ENCODE measurements at regions not wholly inside any gene's neighbourhood (a gene's known extent, or its start where the extent isn't known, plus 50 kb on each side); places are given as distances from the start of the nearest gene placed in this dataset.
"Not testable (repeated sequence)": the region's sequence is repeated elsewhere in the genome, so short reads cannot be mapped to it uniquely, and the experiment has no call there.

GRCh38 chr15:58297639-58298038 is 134.2 kb upstream of the LIPC start:
- DNase-seq (ENCODE audit: low spot score) = no peak

- no peak for DNase-seq (ENCODE audit: low spot score)
These were observed 132.6 kb upstream of the LIPC start for GRCh38 chr15:58298879-58299850.

- no peak for DNase-seq (ENCODE audit: low spot score)
These were observed 129.0 kb upstream of the LIPC start for GRCh38 chr15:58302832-58303231.

GRCh38 chr15:58303236-58303635 is 128.6 kb upstream of the LIPC start:
- no peak for DNase-seq (ENCODE audit: low spot score)

GRCh38 chr15:58306591-58307312 is 125.0 kb upstream of the LIPC start:
- no peak for DNase-seq (ENCODE audit: low spot score)

GRCh38 chr15:58307313-58307961 is 124.4 kb upstream of the LIPC start:
- no peak for DNase-seq (ENCODE audit: low spot score)

- no peak for DNase-seq (ENCODE audit: low spot score)
These were observed 122.9 kb upstream of the LIPC start for GRCh38 chr15:58308742-58309355.

- no peak for DNase-seq (ENCODE audit: low spot score)
These were observed 121.5 kb upstream of the LIPC start for GRCh38 chr15:58309963-58310928.

- peak; percentile 77 for DNase-seq (ENCODE audit: low spot score)
These were observed 120.2 kb upstream of the LIPC start for GRCh38 chr15:58311556-58311955.

GRCh38 chr15:58312031-58312430 is 119.8 kb upstream of the LIPC start:
- DNase-seq (ENCODE audit: low spot score) = no peak

GRCh38 chr15:58313304-58313703 is 118.5 kb upstream of the LIPC start:
- DNase-seq (ENCODE audit: low spot score) = no peak

- no peak for DNase-seq (ENCODE audit: low spot score)
These were observed 117.8 kb upstream of the LIPC start for GRCh38 chr15:58313810-58314592.

GRCh38 chr15:58314593-58315216 is 117.1 kb upstream of the LIPC start:
- no peak for DNase-seq (ENCODE audit: low spot score)

GRCh38 chr15:58318517-58318916 is 113.3 kb upstream of the LIPC start:
- no peak for DNase-seq (ENCODE audit: low spot score)

- DNase-seq (ENCODE audit: low spot score) = no peak
These were observed 110.8 kb upstream of the LIPC start for GRCh38 chr15:58321034-58321433.

- no peak for DNase-seq (ENCODE audit: low spot score)
These were observed 109.5 kb upstream of the LIPC start for GRCh38 chr15:58322253-58322652.

GRCh38 chr15:58323321-58323720 is 108.5 kb upstream of the LIPC start:
- DNase-seq (ENCODE audit: low spot score) = not testable (repeated sequence)

- DNase-seq (ENCODE audit: low spot score) = no peak
These were observed 107.3 kb upstream of the LIPC start for GRCh38 chr15:58324533-58324932.

GRCh38 chr15:58327958-58328357 is 103.8 kb upstream of the LIPC start:
- no peak for DNase-seq (ENCODE audit: low spot score)

- no peak for DNase-seq (ENCODE audit: low spot score)
These were observed 102.6 kb upstream of the LIPC start for GRCh38 chr15:58329211-58329610.

All from kidney capillary endothelial cell (primary cell).